H1 (cell line): ENCODE measurements at regions not wholly inside any gene's neighbourhood (a gene's known extent, or its start where the extent isn't known, plus 50 kb on each side); places are given as distances from the start of the nearest gene placed in this dataset.

ENCODE experiments used
- CTCF ChIA-PET: fragments of 300-600 bp; sonication (Branson Sonifier 250); formaldehyde crosslinking; loops from one replicate; lab custom pipeline; 2021; ENCODE audit not compliant: partially characterized antibody; lab: Charles Lee
- POLR2A ChIA-PET: fragments of 300-600 bp; sonication (Branson Sonifier 250); formaldehyde crosslinking; loops from one replicate; lab custom pipeline; 2021; ENCODE audit warnings: inconsistent platforms; ENCODE audit not compliant: partially characterized antibody; lab: Charles Lee
- DNase-seq, 2 experiments: peaks; one replicate each; pipeline versions ENCODE4 v3.0.0 to v3.0.0-alpha.2; 2010 to 2022; ENCODE audit warnings: low spot score in 2 of 2, low read depth in 1 of 2, mixed read lengths in 1 of 2
- FAIRE-seq: peaks from 2 replicates; lab custom pipeline; 2011; peaks lifted over from hg19 to GRCh38; lab: Jason Lieb, UNC
- H2AFZ ChIP-seq: 2 replicates; pipeline ENCODE4 v1.8.1; 2012; ENCODE audit warnings: low read length, inconsistent platforms
- H2AK5ac ChIP-seq: 2 replicates; pipeline ENCODE4 v1.6.1; 2013; ENCODE audit warnings: low read depth, low read length
- H2BK120ac ChIP-seq: replicated peaks from 2 replicates; pipeline ENCODE3; 2013; ENCODE audit warnings: low read depth, low read length, inconsistent platforms
- H2BK12ac ChIP-seq: 2 replicates; pipeline ENCODE4 v1.6.1; 2013; ENCODE audit warnings: low read depth, low read length
- H2BK15ac ChIP-seq: 2 replicates; pipeline ENCODE4 v1.6.1; 2013; ENCODE audit warnings: low read length
- H2BK20ac ChIP-seq: 2 replicates; pipeline ENCODE4 v1.6.1; 2013; ENCODE audit warnings: low read length
- H2BK5ac ChIP-seq: 2 replicates; pipeline ENCODE4 v1.6.1; 2013; ENCODE audit warnings: low read depth, low read length
- H3K14ac ChIP-seq: 2 replicates; pipeline ENCODE4 v1.6.1; 2013; ENCODE audit warnings: inconsistent platforms; ENCODE audit not compliant: insufficient read length
- H3K18ac ChIP-seq: 2 replicates; pipeline ENCODE4 v1.6.1; 2013; ENCODE audit warnings: low read length; ENCODE audit errors: extremely low read depth
- H3K23ac ChIP-seq: 2 replicates; pipeline ENCODE4 v1.6.1; 2013; ENCODE audit warnings: inconsistent platforms; ENCODE audit not compliant: insufficient read length
- H3K23me2 ChIP-seq: 2 replicates; pipeline ENCODE4 v1.6.1; 2013; ENCODE audit warnings: low read depth, low read length
- H3K27ac ChIP-seq: 2 replicates; pipeline ENCODE4 v1.6.1; 2011; ENCODE audit warnings: low read depth, low read length, inconsistent platforms
- H3K27me3 ChIP-seq, 4 experiments: replicated peaks in 1 of 4; 1 replicate in 1 of 4; 2 replicates in 3 of 4; pipeline versions ENCODE4 v1.6.1 to v1.8.1; 2011 to 2013; ENCODE audit warnings: low read length in 3 of 4, mild to moderate bottlenecking in 3 of 4, inconsistent platforms in 2 of 4, mixed read lengths in 2 of 4, moderate library complexity in 1 of 4; ENCODE audit not compliant: control insufficient read depth in 3 of 4, insufficient read depth in 3 of 4; ENCODE audit errors: extremely low read depth in 1 of 4
- H3K36me3 ChIP-seq, 4 experiments: 2 replicates each; pipeline versions ENCODE4 v1.6.1 to v1.8.1; 2011 to 2013; ENCODE audit warnings: mild to moderate bottlenecking in 4 of 4, low read length in 3 of 4, moderate library complexity in 2 of 4, control low read depth in 1 of 4, inconsistent platforms in 1 of 4; ENCODE audit not compliant: insufficient read depth in 4 of 4, control insufficient read depth in 2 of 4
- H3K4ac ChIP-seq: replicated peaks from 2 replicates; pipeline ENCODE3; 2013; ENCODE audit warnings: low read length, low read depth, mixed read lengths, inconsistent platforms; ENCODE audit not compliant: insufficient read length
- H3K4me1 ChIP-seq, 4 experiments: replicated peaks in 1 of 4; 1 replicate in 1 of 4; 2 replicates in 3 of 4; pipeline versions ENCODE4 v1.6.1 to v1.8.1; 2011 to 2013; ENCODE audit warnings: low read length in 3 of 4, inconsistent platforms in 2 of 4, mixed read lengths in 1 of 4; ENCODE audit not compliant: insufficient read depth in 4 of 4, control insufficient read depth in 3 of 4
- H3K4me2 ChIP-seq, 2 experiments: 2 replicates each; pipeline versions ENCODE4 v1.6.1 to v1.8.1; 2011 to 2013; ENCODE audit warnings: low read depth in 2 of 2, low read length in 2 of 2, control low read depth in 1 of 2, inconsistent platforms in 1 of 2, mild to moderate bottlenecking in 1 of 2; ENCODE audit not compliant: insufficient read depth in 1 of 2
- H3K4me3 ChIP-seq, 4 experiments: fragments of 200-600, 300-600 bp in 1 of 4; sonication (generic), shearing (Covaris generic), sonication (Bioruptor Twin) in 1 of 4; 2 replicates each; pipeline versions ENCODE4 v1.5.1 to v1.8.1; 2011 to 2016; ENCODE audit warnings: low read length in 4 of 4, low read depth in 3 of 4, control low read depth in 2 of 4, inconsistent platforms in 2 of 4, mild to moderate bottlenecking in 2 of 4, mixed read lengths in 1 of 4, moderate library complexity in 1 of 4; ENCODE audit not compliant: insufficient read depth in 2 of 4; ENCODE audit errors: extremely low read depth in 1 of 4
- H3K56ac ChIP-seq: replicated peaks from 2 replicates; pipeline ENCODE3; 2013; ENCODE audit warnings: low read depth, mild to moderate bottlenecking, mixed read lengths, low read length, inconsistent platforms; ENCODE audit not compliant: insufficient read length
- H3K79me1 ChIP-seq: 2 replicates; pipeline ENCODE4 v1.6.1; 2013; ENCODE audit warnings: low read depth, low read length, control low read depth
- H3K79me2 ChIP-seq, 2 experiments: 2 replicates each; pipeline versions ENCODE4 v1.6.1 to v1.8.1; 2012 to 2013; ENCODE audit warnings: low read length in 2 of 2, mild to moderate bottlenecking in 2 of 2, inconsistent platforms in 1 of 2; ENCODE audit not compliant: insufficient read depth in 2 of 2, control insufficient read depth in 1 of 2
- H3K9ac ChIP-seq, 4 experiments: replicated peaks in 1 of 4; 1 replicate in 1 of 4; 2 replicates in 3 of 4; pipeline versions ENCODE4 v1.6.1 to v1.8.1; 2011 to 2013; ENCODE audit warnings: low read depth in 3 of 4, low read length in 3 of 4, control low read depth in 2 of 4, mild to moderate bottlenecking in 2 of 4, moderate library complexity in 2 of 4, inconsistent platforms in 1 of 4; ENCODE audit errors: extremely low read depth in 1 of 4
- H3K9me3 ChIP-seq, 2 experiments: 2 replicates each; pipeline versions ENCODE4 v1.6.1 to v1.8.1; 2012 to 2013; ENCODE audit warnings: mild to moderate bottlenecking in 2 of 2, moderate library complexity in 2 of 2, control low read depth in 1 of 2, inconsistent platforms in 1 of 2, low read depth in 1 of 2, low read length in 1 of 2, mixed read lengths in 1 of 2; ENCODE audit not compliant: insufficient read depth in 2 of 2
- H4K20me1 ChIP-seq, 2 experiments: replicated peaks in 1 of 2; 2 replicates each; pipeline versions ENCODE3 to v1.8.1; 2011 to 2013; ENCODE audit warnings: inconsistent platforms in 2 of 2, low read length in 2 of 2, mild to moderate bottlenecking in 1 of 2; ENCODE audit not compliant: insufficient read depth in 2 of 2, control insufficient read depth in 1 of 2
- H4K5ac ChIP-seq: 2 replicates; pipeline ENCODE4 v1.6.1; 2013; ENCODE audit warnings: low read length, low read depth, mixed read lengths, inconsistent platforms; ENCODE audit not compliant: insufficient read length
- H4K8ac ChIP-seq: 2 replicates; pipeline ENCODE4 v1.8.0; 2013; ENCODE audit warnings: mild to moderate bottlenecking, moderate library complexity, low read length, inconsistent platforms; ENCODE audit not compliant: insufficient read depth; ENCODE audit errors: extremely low read depth
- H4K91ac ChIP-seq: replicated peaks from 2 replicates; pipeline ENCODE3; 2013; ENCODE audit warnings: low read length, mixed read lengths, inconsistent platforms; ENCODE audit not compliant: insufficient read length
- CEBPB ChIP-seq: IDR thresholded peaks from 2 replicates; pipeline ENCODE4 v1.6.1; 2012; ENCODE audit warnings: low read depth, low read length
- JUND ChIP-seq: IDR thresholded peaks from 2 replicates; pipeline ENCODE4 v1.6.1; 2011; ENCODE audit warnings: mild to moderate bottlenecking, improper control_type of control experiment, low read length
- POLR2A ChIP-seq, 2 experiments: IDR thresholded peaks; 1 replicate in 1 of 2; 2 replicates in 1 of 2; pipeline ENCODE4 v1.6.1; 2011; ENCODE audit warnings: low read depth in 2 of 2, low read length in 2 of 2, mild to moderate bottlenecking in 2 of 2; ENCODE audit errors: control extremely low read depth in 1 of 2
- POLR2AphosphoS5 ChIP-seq: IDR thresholded peaks from 2 replicates; pipeline ENCODE4 v1.6.1; 2011; ENCODE audit warnings: low read depth, low read length
- SUZ12 ChIP-seq: fragments of 200-600 bp; sonication (generic); IDR thresholded peaks from 2 replicates; pipeline ENCODE4 v1.6.1; 2012; ENCODE audit warnings: mild to moderate bottlenecking, inconsistent platforms, low read length, moderate library complexity, mixed read lengths
- TAF1 ChIP-seq: IDR thresholded peaks from 2 replicates; pipeline ENCODE4 v1.6.1; 2011; ENCODE audit warnings: mild to moderate bottlenecking, low read depth, low read length
- YY1 ChIP-seq: IDR thresholded peaks from 2 replicates; pipeline ENCODE4 v1.6.1; 2011; ENCODE audit warnings: low read depth, mild to moderate bottlenecking, low read length
- WGBS, 2 experiments: shearing (Covaris generic) in 1 of 2; methylation state at CpG; one replicate each; pipeline versions ENCODE4 v1.1.6 to v1.1.7; 2013 to 2015; ENCODE audit warnings: low lambda C conversion rate in 2 of 2, mixed read lengths in 2 of 2, inconsistent platforms in 1 of 2, low coverage in 1 of 2, missing lambda C conversion rate in 1 of 2; ENCODE audit not compliant: insufficient replicate concordance in 2 of 2, insufficient coverage in 1 of 2, insufficient read length in 1 of 2; ENCODE audit errors: extremely low coverage in 1 of 2, missing lambda C conversion rate in 1 of 2; 5-methylcytosine and 5-hydroxymethylcytosine counted together

DNA sequence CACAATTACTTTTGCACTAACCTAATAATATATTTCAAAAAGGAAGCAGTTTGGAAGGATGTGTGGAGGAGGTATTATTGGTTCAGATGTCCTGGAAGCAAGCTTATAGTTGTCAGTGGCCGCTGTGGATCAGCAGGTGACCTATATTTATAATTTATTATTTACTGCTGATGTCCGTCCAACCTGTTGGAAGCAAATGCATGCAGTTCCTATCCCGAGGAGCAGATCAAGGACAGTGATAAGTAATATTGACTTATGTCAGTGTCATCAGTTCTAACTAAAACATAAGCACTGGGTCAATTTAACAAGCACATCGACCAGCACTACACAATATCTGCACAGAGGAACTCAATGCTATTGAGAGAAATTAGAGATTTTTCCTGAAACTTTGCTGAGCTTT is 270.1 kb downstream of the BRINP2 start:
- Histone ChIP-seq H3K23me2 (no peaks in the 10 kb centered on the region), H3K4me2 (no peak overlapping the region)

More for the DNA sequence above, 270.1 kb downstream of the BRINP2 start:
- no peak overlapping the region for H2BK15ac ChIP-seq
- no peaks in the 10 kb centered on the region for H3K79me2 ChIP-seq
- no peak overlapping the region for H2AK5ac ChIP-seq
- DNase-seq: no peak
- H4K20me1 ChIP-seq: no peaks in the 10 kb centered on the region
- H2BK12ac ChIP-seq: no peak overlapping the region
- H3K14ac ChIP-seq: no peak overlapping the region
- no peak overlapping the region for H3K18ac ChIP-seq
- no peak overlapping the region for H3K23ac ChIP-seq
- no peak overlapping the region for H3K4ac ChIP-seq
- no peaks in the 10 kb centered on the region for H3K27me3 ChIP-seq
- H4K8ac ChIP-seq: no peak overlapping the region
- no peaks in the 10 kb centered on the region for H3K4me1 ChIP-seq
- no peaks in the 10 kb centered on the region for H3K36me3 ChIP-seq
- no peak overlapping the region for H2BK120ac ChIP-seq
- whole genome bisulfite sequencing, 2 experiments: 91% methylated on average over 4 of the region's 4 CpGs; no CpG with 5 or more reads in 1 of the 2 experiments
- TF ChIP-seq TAF1 (no peak), POLR2A (IDR thresholded peaks at IDR 0.05; ENCODE audit: control extremely low read depth in 1 of 2, low read depth in 2 of 2, low read length in 2 of 2) (no peak), JUND (no peak), CEBPB (no peak), SUZ12 (no peak), YY1 (no peak), POLR2AphosphoS5 (no peak)
- H2BK5ac ChIP-seq: no peak overlapping the region
- H3K79me1 ChIP-seq: no peaks in the 10 kb centered on the region
- H3K4me3 ChIP-seq: no peak overlapping the region
- FAIRE-seq: no peak
- H2BK20ac ChIP-seq: no peak overlapping the region
- CTCF ChIA-PET: interaction anchor here (0.6 to 1.2 kb wide), 2 partner anchors 11 to 16 kb away, joined by 3 to 4 read pairs; no protein-coding TSS in a partner anchor
- no peak overlapping the region for H3K56ac ChIP-seq
- H3K27ac ChIP-seq: no peak overlapping the region
- H3K9ac ChIP-seq: no peak overlapping the region
- H3K9me3 ChIP-seq: no peaks in the 10 kb centered on the region
- POLR2A ChIA-PET: no interaction called here
- H4K91ac ChIP-seq: no peak overlapping the region
- no peak overlapping the region for H4K5ac ChIP-seq
- H2AFZ ChIP-seq: no peak overlapping the region
